ENCODE measurements at regions not wholly inside any gene's neighbourhood (a gene's known extent, or its start where the extent isn't known, plus 50 kb on each side); places are given as distances from the start of the nearest gene placed in this dataset.

DNA sequence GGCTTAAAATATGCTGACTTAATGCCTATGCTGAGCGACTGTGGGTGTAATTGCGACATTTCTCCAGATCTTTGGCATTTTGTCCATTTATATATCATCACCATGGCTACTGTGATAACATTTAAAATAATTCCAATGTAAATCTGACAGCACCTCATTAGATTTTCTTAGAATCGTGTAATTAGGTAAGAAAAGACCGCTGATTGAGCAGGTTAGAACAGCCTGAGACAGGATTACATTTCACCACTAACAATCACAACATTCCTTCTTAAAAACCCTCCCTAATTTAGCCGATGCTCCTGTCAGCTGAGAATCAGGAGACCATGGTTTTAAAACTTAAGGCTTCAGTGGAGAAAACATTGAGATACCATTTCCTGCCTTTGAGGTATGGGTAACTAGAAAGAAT lies 455.3 kb upstream of the PDZRN3 start:
- H3K36me3 ChIP-seq (ENCODE audit: control insufficient read depth in 1 of 2, insufficient read depth in 2 of 2, low read length in 2 of 2): no peaks in the 10 kb centered on the region
- H3K9me3 ChIP-seq (ENCODE audit: control insufficient read depth in 1 of 2, low read length in 2 of 2): no peaks in the 10 kb centered on the region
- no peak overlapping the region for H3K4me3 ChIP-seq (ENCODE audit: low read depth in 1 of 2, low read length in 2 of 2)
- H3K27ac ChIP-seq (ENCODE audit: low read length): no peak overlapping the region
- H3K27me3 ChIP-seq (ENCODE audit: low read depth, low read length): no peaks in the 10 kb centered on the region
- no peaks in the 10 kb centered on the region for H3K4me1 ChIP-seq (ENCODE audit: control insufficient read depth in 1 of 2, insufficient read depth in 2 of 2, low read length in 2 of 2)

DNA sequence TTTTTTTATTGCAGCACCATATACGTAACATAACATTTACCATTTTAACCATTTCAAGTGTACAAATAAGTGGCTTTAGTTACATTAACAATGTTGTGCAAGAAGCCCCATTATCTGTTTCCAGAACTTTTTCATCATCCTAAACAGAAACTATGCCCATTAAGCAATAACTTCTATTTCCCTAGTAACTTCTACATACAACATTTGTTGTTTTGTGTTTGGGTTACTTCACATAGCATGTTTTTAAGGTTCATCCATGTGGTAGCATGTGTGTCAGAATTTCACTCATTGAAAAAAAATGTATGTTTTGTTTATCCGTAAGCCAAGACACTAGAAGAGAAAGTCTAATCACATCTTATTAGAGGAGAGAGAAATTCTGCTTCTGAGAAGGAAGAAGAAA lies 450.5 kb upstream of the PDZRN3 start:
- H3K36me3 ChIP-seq (ENCODE audit: control insufficient read depth in 1 of 2, insufficient read depth in 2 of 2, low read length in 2 of 2): no peaks in the 10 kb centered on the region
- H3K4me3 ChIP-seq (ENCODE audit: low read depth in 1 of 2, low read length in 2 of 2): no peak overlapping the region
- no peak overlapping the region for H3K27ac ChIP-seq (ENCODE audit: low read length)
- H3K9me3 ChIP-seq (ENCODE audit: control insufficient read depth in 1 of 2, low read length in 2 of 2): no peaks in the 10 kb centered on the region
- H3K27me3 ChIP-seq (ENCODE audit: low read depth, low read length): no peaks in the 10 kb centered on the region
- H3K4me1 ChIP-seq (ENCODE audit: control insufficient read depth in 1 of 2, insufficient read depth in 2 of 2, low read length in 2 of 2): no peaks in the 10 kb centered on the region

DNA sequence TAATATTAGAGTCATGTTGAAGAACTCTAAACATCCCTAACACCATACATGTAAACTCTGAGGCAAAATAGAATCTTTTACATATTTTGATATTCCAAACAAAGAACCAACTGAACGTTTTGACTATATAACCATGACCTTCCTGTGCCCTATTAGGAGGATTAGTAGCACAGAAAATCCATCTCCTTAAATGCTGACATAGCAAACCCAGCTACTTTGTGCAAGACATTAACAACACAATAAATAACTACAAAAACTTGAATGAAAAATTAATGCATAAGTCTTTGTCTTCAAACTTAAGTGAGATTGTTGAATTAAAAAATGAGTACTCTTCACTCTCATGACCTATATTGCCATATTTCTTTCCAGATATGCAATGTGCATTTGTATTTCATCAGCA lies 450.0 kb upstream of the PDZRN3 start:
- Histone ChIP-seq H3K27ac (ENCODE audit: low read length) (no peak overlapping the region), H3K36me3 (ENCODE audit: control insufficient read depth in 1 of 2, insufficient read depth in 2 of 2, low read length in 2 of 2) (no peaks in the 10 kb centered on the region), H3K4me3 (ENCODE audit: low read depth in 1 of 2, low read length in 2 of 2) (no peak overlapping the region), H3K9me3 (ENCODE audit: control insufficient read depth in 1 of 2, low read length in 2 of 2) (no peaks in the 10 kb centered on the region), H3K4me1 (ENCODE audit: control insufficient read depth in 1 of 2, insufficient read depth in 2 of 2, low read length in 2 of 2) (no peaks in the 10 kb centered on the region), H3K27me3 (ENCODE audit: low read depth, low read length) (no peaks in the 10 kb centered on the region)

DNA sequence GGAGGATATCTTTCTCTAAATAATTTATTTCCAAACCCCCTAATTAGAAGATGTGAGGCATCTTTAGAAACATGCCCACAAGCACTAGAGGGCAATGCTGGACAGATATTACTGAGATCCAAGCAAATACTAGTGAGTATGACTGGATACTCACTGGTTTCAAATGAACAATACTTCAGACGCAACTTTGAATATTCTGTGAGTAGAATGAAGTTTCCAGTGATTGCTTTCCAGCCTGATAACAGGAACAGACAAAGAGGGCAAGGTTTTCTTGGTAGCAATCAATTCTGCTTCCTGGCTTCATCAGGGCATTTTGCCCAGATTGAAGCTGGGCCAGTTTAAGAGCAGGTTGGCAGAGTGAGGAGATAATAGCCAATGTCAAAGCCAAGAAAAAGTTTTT lies 442.6 kb upstream of the PDZRN3 start:
- no peak overlapping the region for H3K27ac ChIP-seq (ENCODE audit: low read length)
- no peaks in the 10 kb centered on the region for H3K27me3 ChIP-seq (ENCODE audit: low read depth, low read length)
- H3K9me3 ChIP-seq (ENCODE audit: control insufficient read depth in 1 of 2, low read length in 2 of 2): no peaks in the 10 kb centered on the region
- H3K36me3 ChIP-seq (ENCODE audit: control insufficient read depth in 1 of 2, insufficient read depth in 2 of 2, low read length in 2 of 2): no peaks in the 10 kb centered on the region
- H3K4me3 ChIP-seq (ENCODE audit: low read depth in 1 of 2, low read length in 2 of 2): no peak overlapping the region
- H3K4me1 ChIP-seq (ENCODE audit: control insufficient read depth in 1 of 2, insufficient read depth in 2 of 2, low read length in 2 of 2): no peaks in the 10 kb centered on the region

DNA sequence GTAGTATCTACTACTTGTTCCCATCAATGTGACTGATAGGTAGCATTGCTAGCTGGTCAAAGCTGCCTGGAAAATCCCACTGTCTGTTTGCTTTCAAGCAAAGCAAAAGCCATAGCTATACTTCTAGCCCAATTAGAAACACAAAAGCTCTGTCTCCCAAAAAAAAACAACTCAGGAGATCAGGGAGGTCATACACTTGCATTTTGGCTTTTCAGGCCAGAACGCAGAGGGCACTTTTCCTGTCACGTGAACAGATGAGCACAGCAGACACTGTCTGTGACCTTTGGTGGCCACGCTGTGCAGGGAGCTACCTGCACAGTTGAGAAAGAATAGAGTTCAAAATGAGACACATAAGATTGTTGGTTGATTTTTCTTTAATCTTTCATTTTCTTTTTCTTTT lies 441.7 kb upstream of the PDZRN3 start:
- H3K27me3 ChIP-seq (ENCODE audit: low read depth, low read length): no peaks in the 10 kb centered on the region
- H3K4me1 ChIP-seq (ENCODE audit: control insufficient read depth in 1 of 2, insufficient read depth in 2 of 2, low read length in 2 of 2): no peaks in the 10 kb centered on the region
- H3K9me3 ChIP-seq (ENCODE audit: control insufficient read depth in 1 of 2, low read length in 2 of 2): no peaks in the 10 kb centered on the region
- H3K36me3 ChIP-seq (ENCODE audit: control insufficient read depth in 1 of 2, insufficient read depth in 2 of 2, low read length in 2 of 2): no peaks in the 10 kb centered on the region
- H3K27ac ChIP-seq (ENCODE audit: low read length): no peak overlapping the region
- no peak overlapping the region for H3K4me3 ChIP-seq (ENCODE audit: low read depth in 1 of 2, low read length in 2 of 2)

DNA sequence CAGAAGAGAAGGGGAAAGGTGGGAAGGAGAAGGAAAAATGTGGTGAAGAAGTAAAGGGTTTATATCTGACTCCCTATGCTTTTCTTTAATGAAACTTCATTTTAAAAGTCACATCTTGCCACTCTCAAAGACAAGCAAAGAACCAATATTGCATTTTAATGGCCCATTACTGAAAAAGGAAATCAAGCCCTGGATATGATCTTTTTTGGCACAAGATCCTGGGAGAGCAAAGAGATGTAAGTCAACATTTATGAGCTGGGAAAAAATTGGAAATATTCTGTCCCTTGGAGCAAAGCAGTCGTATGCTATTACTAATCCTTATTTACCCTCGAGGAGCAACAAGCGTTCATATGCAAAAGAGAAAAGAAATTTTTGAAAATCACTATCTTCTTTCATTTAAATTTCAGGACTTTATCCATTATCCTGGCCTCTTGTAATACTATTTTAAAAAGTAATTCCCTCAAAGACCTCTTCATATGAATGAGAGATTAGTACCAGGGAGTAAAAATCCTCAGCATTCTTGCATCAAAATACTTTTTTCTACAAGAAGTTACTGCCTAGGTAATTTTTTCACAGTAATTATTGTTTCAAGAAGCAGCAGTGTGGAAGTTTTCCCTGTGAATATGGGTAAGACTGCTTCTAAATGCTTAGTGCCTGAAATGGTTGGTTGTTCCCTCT lies 435.3 kb upstream of the PDZRN3 start:
- H3K9me3 ChIP-seq (ENCODE audit: control insufficient read depth in 1 of 2, low read length in 2 of 2): no peaks in the 10 kb centered on the region
- H3K36me3 ChIP-seq (ENCODE audit: control insufficient read depth in 1 of 2, insufficient read depth in 2 of 2, low read length in 2 of 2): no peaks in the 10 kb centered on the region

DNA sequence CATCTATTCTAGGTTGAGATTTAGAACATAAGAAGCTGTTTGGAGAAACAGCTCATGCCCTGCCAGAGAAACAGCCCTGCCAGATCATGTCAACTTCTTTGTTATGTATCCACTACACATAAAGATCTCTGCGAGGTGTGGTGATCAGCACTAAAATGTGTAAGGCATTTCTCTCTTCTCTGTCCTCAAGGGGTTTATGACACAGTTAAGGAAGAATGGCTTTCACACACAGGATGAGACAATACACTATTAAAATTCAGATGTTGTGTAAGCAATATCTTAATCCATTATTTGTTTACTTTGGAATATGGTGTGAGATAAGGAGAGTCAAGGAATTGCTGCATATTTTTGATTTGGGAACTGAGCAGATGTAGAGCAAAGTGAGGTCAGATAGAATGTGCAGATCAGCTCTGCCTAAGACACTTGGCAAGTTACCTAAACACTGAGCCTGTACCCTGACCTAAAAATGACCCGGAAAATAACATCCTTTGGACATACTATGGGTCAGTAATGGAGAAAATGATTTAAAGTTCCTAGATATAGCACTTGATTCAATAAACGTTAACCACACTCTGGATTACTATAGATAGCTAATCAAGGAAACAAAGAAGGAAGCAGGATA lies 434.7 kb upstream of the PDZRN3 start:
- Histone ChIP-seq H3K4me1 (ENCODE audit: control insufficient read depth in 1 of 2, insufficient read depth in 2 of 2, low read length in 2 of 2) (no peaks in the 10 kb centered on the region), H3K36me3 (ENCODE audit: control insufficient read depth in 1 of 2, insufficient read depth in 2 of 2, low read length in 2 of 2) (no peaks in the 10 kb centered on the region), H3K4me3 (ENCODE audit: low read depth in 1 of 2, low read length in 2 of 2) (no peak overlapping the region), H3K9me3 (ENCODE audit: control insufficient read depth in 1 of 2, low read length in 2 of 2) (no peaks in the 10 kb centered on the region), H3K27ac (ENCODE audit: low read length) (no peak overlapping the region), H3K27me3 (ENCODE audit: low read depth, low read length) (no peaks in the 10 kb centered on the region)

More for the DNA sequence above, 435.3 kb upstream of the PDZRN3 start:
- Histone ChIP-seq H3K4me3 (ENCODE audit: low read depth in 1 of 2, low read length in 2 of 2) (no peak overlapping the region), H3K4me1 (ENCODE audit: control insufficient read depth in 1 of 2, insufficient read depth in 2 of 2, low read length in 2 of 2) (no peaks in the 10 kb centered on the region), H3K27me3 (ENCODE audit: low read depth, low read length) (no peaks in the 10 kb centered on the region), H3K27ac (ENCODE audit: low read length) (no peak overlapping the region)

DNA sequence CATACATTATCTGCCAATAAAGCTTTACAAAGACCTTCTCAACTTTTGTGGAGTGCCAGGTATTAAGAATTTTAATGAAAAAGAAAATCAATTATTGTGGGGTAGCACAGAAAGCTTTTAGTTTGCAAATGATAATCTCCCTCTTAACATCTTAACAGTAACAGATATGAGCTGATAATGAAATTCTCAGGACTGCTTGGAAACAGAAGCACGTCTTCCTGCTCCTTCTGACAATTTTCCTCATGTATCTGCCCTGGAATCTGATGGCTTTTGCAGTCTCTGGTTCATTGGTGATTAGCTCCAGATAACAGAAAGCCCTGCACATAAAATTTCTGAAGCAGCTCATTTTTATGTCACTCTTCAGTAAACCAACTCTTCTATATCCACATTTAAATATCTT lies 432.4 kb upstream of the PDZRN3 start:
- Histone ChIP-seq H3K9me3 (ENCODE audit: control insufficient read depth in 1 of 2, low read length in 2 of 2) (no peaks in the 10 kb centered on the region), H3K4me1 (ENCODE audit: control insufficient read depth in 1 of 2, insufficient read depth in 2 of 2, low read length in 2 of 2) (no peaks in the 10 kb centered on the region), H3K4me3 (ENCODE audit: low read depth in 1 of 2, low read length in 2 of 2) (no peak overlapping the region), H3K36me3 (ENCODE audit: control insufficient read depth in 1 of 2, insufficient read depth in 2 of 2, low read length in 2 of 2) (no peaks in the 10 kb centered on the region), H3K27ac (ENCODE audit: low read length) (no peak overlapping the region), H3K27me3 (ENCODE audit: low read depth, low read length) (no peaks in the 10 kb centered on the region)

DNA sequence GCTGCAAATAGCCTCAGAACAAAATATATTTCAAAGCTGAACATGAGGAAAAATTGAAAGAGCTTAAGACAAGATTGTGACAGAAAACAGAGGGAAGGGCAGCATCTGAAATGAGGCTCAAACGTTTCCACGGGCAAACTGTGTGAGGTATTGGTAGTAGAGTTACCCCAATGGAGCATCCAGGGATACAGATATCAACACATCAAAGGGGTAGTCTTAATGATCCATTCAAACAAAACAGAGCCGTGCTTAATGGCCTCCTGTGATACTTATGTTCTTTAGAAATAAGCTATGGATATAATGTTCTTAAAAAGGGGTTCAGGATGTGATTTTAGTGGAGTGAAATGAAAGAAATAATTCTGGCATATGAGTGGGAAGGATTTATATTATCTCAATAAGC lies 430.3 kb upstream of the PDZRN3 start:
- Histone ChIP-seq H3K4me1 (ENCODE audit: control insufficient read depth in 1 of 2, insufficient read depth in 2 of 2, low read length in 2 of 2) (no peaks in the 10 kb centered on the region), H3K27ac (ENCODE audit: low read length) (no peak overlapping the region), H3K27me3 (ENCODE audit: low read depth, low read length) (no peaks in the 10 kb centered on the region), H3K4me3 (ENCODE audit: low read depth in 1 of 2, low read length in 2 of 2) (no peak overlapping the region), H3K9me3 (ENCODE audit: control insufficient read depth in 1 of 2, low read length in 2 of 2) (no peaks in the 10 kb centered on the region), H3K36me3 (ENCODE audit: control insufficient read depth in 1 of 2, insufficient read depth in 2 of 2, low read length in 2 of 2) (no peaks in the 10 kb centered on the region)

DNA sequence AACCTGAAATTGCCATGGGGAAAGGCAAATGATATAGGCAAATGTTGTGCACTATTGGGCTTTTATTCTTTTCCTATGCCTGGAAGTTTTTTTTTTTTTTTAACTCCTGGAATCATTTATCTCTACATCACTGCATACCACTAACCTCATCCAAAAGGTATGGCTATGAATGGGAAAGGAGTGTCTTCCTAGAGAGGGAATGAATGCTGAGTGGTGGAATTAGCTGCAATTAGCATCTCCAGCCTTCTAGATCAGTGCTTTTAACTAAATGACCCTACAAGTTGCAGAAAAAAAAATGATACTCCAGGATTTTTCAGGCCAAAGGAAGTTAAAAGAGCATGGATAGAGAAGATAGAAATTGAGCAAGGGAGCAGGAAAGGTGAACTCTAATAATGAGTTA lies 429.8 kb upstream of the PDZRN3 start:
- H3K9me3 ChIP-seq (ENCODE audit: control insufficient read depth in 1 of 2, low read length in 2 of 2): no peaks in the 10 kb centered on the region

DNA sequence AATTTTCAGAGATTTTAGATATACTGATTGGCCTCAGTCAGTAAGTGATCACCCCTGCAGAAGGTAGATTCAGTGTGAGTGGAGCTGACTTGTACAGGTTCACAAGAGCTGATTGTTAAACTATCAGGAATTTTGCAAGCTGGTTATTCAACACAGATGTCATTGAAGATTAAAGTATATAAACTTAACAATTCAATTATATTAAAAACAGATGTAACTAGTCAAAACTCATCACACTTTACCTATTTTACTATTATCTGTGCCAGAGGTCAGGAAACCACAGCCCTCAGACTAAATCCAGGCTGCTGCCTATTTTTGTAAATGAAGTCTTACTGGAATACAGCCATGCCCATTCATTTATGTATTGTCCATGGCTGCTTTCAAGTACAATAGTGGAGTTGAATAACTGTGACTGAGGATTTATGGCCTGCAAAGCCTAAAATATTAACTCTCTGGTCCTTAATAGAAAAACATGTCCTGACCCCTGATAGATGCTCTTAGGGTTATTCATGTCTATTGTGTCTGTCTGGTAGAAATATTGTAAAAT lies 429.3 kb upstream of the PDZRN3 start:
- H3K4me3 ChIP-seq (ENCODE audit: low read depth in 1 of 2, low read length in 2 of 2): no peak overlapping the region
- H3K9me3 ChIP-seq (ENCODE audit: control insufficient read depth in 1 of 2, low read length in 2 of 2): no peaks in the 10 kb centered on the region
- H3K27ac ChIP-seq (ENCODE audit: low read length): no peak overlapping the region
- no peaks in the 10 kb centered on the region for H3K27me3 ChIP-seq (ENCODE audit: low read depth, low read length)
- H3K4me1 ChIP-seq (ENCODE audit: control insufficient read depth in 1 of 2, insufficient read depth in 2 of 2, low read length in 2 of 2): no peaks in the 10 kb centered on the region
- no peaks in the 10 kb centered on the region for H3K36me3 ChIP-seq (ENCODE audit: control insufficient read depth in 1 of 2, insufficient read depth in 2 of 2, low read length in 2 of 2)

More for the DNA sequence above, 429.8 kb upstream of the PDZRN3 start:
- Histone ChIP-seq H3K27ac (ENCODE audit: low read length) (no peak overlapping the region), H3K4me1 (ENCODE audit: control insufficient read depth in 1 of 2, insufficient read depth in 2 of 2, low read length in 2 of 2) (no peaks in the 10 kb centered on the region), H3K36me3 (ENCODE audit: control insufficient read depth in 1 of 2, insufficient read depth in 2 of 2, low read length in 2 of 2) (no peaks in the 10 kb centered on the region), H3K4me3 (ENCODE audit: low read depth in 1 of 2, low read length in 2 of 2) (no peak overlapping the region), H3K27me3 (ENCODE audit: low read depth, low read length) (no peaks in the 10 kb centered on the region)

DNA sequence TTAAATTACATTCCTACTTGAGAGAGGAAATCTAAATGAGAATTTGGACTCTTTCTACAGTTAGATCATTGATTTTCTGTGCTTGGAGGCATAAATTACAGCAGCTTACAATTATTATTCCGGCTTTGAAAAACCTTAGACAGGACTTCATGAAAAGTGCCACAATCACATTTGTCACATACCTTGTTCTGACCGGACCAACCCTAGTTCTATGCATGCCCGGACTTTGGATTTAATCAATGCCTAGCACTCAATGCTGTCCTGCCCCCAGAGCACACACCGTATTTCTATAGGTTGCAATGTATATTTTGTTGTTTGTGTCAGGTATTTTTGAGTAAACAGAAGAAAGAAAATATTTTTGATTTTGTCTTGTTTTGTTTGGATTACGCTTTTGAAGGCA lies 424.7 kb upstream of the PDZRN3 start:
- Histone ChIP-seq H3K9me3 (ENCODE audit: control insufficient read depth in 1 of 2, low read length in 2 of 2) (no peaks in the 10 kb centered on the region), H3K4me3 (ENCODE audit: low read depth in 1 of 2, low read length in 2 of 2) (no peak overlapping the region), H3K27ac (ENCODE audit: low read length) (no peak overlapping the region), H3K4me1 (ENCODE audit: control insufficient read depth in 1 of 2, insufficient read depth in 2 of 2, low read length in 2 of 2) (no peaks in the 10 kb centered on the region), H3K36me3 (ENCODE audit: control insufficient read depth in 1 of 2, insufficient read depth in 2 of 2, low read length in 2 of 2) (no peaks in the 10 kb centered on the region), H3K27me3 (ENCODE audit: low read depth, low read length) (no peaks in the 10 kb centered on the region)

All from muscle layer of duodenum (tissue), 2 donors.